ENCODE measurements at regions not wholly inside any gene's neighbourhood (a gene's known extent, or its start where the extent isn't known, plus 50 kb on each side); places are given as distances from the start of the nearest gene placed in this dataset.
A peak's percentile ranks its signal among the peaks of the same experiment; 100 is the strongest.

DNA sequence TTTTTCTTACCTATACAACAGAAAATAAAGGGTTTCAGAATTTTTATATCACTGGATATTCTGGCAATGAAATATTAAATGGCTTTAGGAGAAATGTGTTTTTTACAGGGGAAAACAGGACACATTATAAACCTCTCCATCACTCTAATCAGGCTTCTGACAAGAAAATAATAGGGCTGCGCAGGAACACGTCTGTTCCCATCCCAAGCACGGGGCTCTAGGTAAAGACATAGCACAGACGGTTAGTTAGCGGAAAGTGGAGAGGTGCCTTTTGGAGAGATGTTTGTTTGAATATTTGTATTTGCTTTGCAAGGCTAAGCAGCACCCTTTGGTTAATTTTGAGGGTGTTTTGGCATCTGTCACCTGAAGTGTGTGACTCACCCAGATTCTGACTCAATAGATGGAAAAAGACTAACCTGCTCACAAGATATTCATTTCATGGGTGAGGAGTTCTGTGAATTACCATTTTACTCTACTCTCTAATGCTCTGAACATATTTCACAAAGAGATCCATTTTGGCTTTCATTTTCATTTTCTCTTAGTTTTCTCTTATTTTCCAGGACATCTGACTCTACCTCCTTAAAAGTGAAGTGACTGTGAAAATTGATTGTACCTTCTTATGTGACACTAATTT lies 174.5 kb upstream of the AKR1E2 start:
- TF ChIP-seq, protein P1, sequence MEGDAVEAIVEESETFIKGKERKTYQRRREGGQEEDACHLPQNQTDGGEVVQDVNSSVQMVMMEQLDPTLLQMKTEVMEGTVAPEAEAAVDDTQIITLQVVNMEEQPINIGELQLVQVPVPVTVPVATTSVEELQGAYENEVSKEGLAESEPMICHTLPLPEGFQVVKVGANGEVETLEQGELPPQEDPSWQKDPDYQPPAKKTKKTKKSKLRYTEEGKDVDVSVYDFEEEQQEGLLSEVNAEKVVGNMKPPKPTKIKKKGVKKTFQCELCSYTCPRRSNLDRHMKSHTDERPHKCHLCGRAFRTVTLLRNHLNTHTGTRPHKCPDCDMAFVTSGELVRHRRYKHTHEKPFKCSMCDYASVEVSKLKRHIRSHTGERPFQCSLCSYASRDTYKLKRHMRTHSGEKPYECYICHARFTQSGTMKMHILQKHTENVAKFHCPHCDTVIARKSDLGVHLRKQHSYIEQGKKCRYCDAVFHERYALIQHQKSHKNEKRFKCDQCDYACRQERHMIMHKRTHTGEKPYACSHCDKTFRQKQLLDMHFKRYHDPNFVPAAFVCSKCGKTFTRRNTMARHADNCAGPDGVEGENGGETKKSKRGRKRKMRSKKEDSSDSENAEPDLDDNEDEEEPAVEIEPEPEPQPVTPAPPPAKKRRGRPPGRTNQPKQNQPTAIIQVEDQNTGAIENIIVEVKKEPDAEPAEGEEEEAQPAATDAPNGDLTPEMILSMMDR (IDR thresholded peaks at IDR 0.05; ENCODE audit: extremely low read depth in 1 of 2, insufficient read depth in 1 of 2, low read depth in 1 of 2, low read length in 2 of 2), result no peak
- TF ChIP-seq FOS (IDR thresholded peaks at IDR 0.05; ENCODE audit: borderline replicate concordance, insufficient read depth, low read length), result peak; percentile 18
- no peak for TF ChIP-seq EZH2 (IDR thresholded peaks at IDR 0.05; ENCODE audit: borderline replicate concordance, low read depth, low read length, severe bottlenecking)
- TF ChIP-seq POLR2AphosphoS5 (IDR thresholded peaks at IDR 0.05; ENCODE audit: insufficient read depth, low read depth, low read length), result no peak
- no peak for TF ChIP-seq GATA2 (IDR thresholded peaks at IDR 0.05; ENCODE audit: insufficient read depth, insufficient read length, low read depth, low read length)
- no peak for TF ChIP-seq POLR2A (IDR thresholded peaks at IDR 0.05; ENCODE audit: low read depth, low read length)
- TF ChIP-seq, protein P2, sequence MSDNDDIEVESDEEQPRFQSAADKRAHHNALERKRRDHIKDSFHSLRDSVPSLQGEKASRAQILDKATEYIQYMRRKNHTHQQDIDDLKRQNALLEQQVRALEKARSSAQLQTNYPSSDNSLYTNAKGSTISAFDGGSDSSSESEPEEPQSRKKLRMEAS (IDR thresholded peaks at IDR 0.05; ENCODE audit: insufficient read depth, insufficient read length), result no peak
- no peak for TF ChIP-seq JUN (IDR thresholded peaks at IDR 0.05; ENCODE audit: borderline replicate concordance, insufficient read depth, insufficient read length, low read depth)
